HL-60 (cell line): ENCODE measurements at regions not wholly inside any gene's neighbourhood (a gene's known extent, or its start where the extent isn't known, plus 50 kb on each side); places are given as distances from the start of the nearest gene placed in this dataset.

ENCODE experiments used
- DNase-seq, 2 experiments: peaks; one replicate each; pipeline ENCODE4 v3.0.0-alpha.2; 2010 to 2020; ENCODE audit warnings: low read depth in 1 of 2, low spot score in 1 of 2
- H3K27ac ChIP-seq: fragments of 250-450 bp; sonication (Bioruptor Pico); replicated peaks from 2 replicates; pipeline ENCODE4 v1.5.1; 2020; ENCODE audit warnings: mild to moderate bottlenecking, moderate library complexity
- H3K27me3 ChIP-seq: fragments of 250-450 bp; sonication (Bioruptor Pico); 2 replicates; pipeline ENCODE4 v1.5.1; 2021; ENCODE audit warnings: mild to moderate bottlenecking, moderate library complexity; ENCODE audit not compliant: insufficient read depth, poor library complexity, severe bottlenecking
- H3K4me3 ChIP-seq: replicated peaks from 2 replicates; pipeline ENCODE4 v1.5.1; 2011; ENCODE audit warnings: mild to moderate bottlenecking, control low read depth, low read length; ENCODE audit not compliant: insufficient read depth
- CTCF ChIP-seq: IDR thresholded peaks from one replicate; pipeline ENCODE4 v1.5.1; 2011; ENCODE audit warnings: low read length, control low read depth, inconsistent platforms; ENCODE audit not compliant: insufficient read depth
- GABPA ChIP-seq: IDR thresholded peaks from 2 replicates; pipeline ENCODE4 v1.6.1; 2012; ENCODE audit warnings: low read depth
- POLR2AphosphoS5 ChIP-seq: IDR thresholded peaks from 2 replicates; pipeline ENCODE4 v1.6.1; 2012; ENCODE audit warnings: low read depth
- REST ChIP-seq: IDR thresholded peaks from 2 replicates; pipeline ENCODE4 v1.6.1; 2012; ENCODE audit warnings: low read depth; ENCODE audit not compliant: insufficient replicate concordance
- SPI1 ChIP-seq: IDR thresholded peaks from 2 replicates; pipeline ENCODE4 v1.6.1; 2012; ENCODE audit warnings: low read depth, mild to moderate bottlenecking, borderline replicate concordance

GRCh38 chr9:81125446-81126092 lies 563.8 kb downstream of the TLE1 start:
- no peak for DNase-seq
- TF ChIP-seq SPI1, result no peak
- Histone ChIP-seq H3K27ac (no peak overlapping the region), H3K4me3 (no peak overlapping the region), H3K27me3 (no peaks in the 10 kb centered on the region)

GRCh38 chr9:81123526-81123925 lies 565.8 kb downstream of the TLE1 start:
- TF ChIP-seq SPI1 (no peak), CTCF (no peak), POLR2AphosphoS5 (no peak), REST (no peak), GABPA (no peak)
- Histone ChIP-seq H3K27me3 (no peaks in the 10 kb centered on the region), H3K27ac (no peak overlapping the region), H3K4me3 (no peak overlapping the region)
- DNase-seq, result no peak

- H3K27me3 ChIP-seq, result no peaks in the 10 kb centered on the region
- DNase-seq, result no peak
- H3K4me3 ChIP-seq, result no peak overlapping the region
- TF ChIP-seq SPI1, result no peak
- no peak for TF ChIP-seq POLR2AphosphoS5
- no peak overlapping the region for H3K27ac ChIP-seq
These were observed 566.6 kb downstream of the TLE1 start for GRCh38 chr9:81122749-81123148.

DNA sequence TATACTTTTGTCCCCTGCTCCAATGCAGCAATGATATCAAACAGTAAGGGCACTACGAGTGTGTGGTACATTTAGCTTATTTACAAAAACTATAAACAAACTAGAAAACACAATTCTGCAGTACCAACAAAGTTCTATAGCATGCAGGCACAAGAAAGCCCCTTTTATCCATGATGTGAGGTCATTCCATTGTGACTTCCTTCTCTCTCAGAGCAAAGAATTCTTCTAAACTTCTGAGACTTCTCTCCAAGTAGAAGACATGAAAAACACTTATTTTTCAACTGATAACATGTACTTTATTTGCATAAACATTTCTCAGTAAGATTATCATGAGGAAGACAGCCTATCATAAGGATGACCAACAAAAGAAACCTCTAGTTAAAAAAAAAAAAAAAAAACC lies 569.8 kb downstream of the TLE1 start:
- DNase-seq, result no peak
- Histone ChIP-seq H3K4me3 (no peak overlapping the region), H3K27me3 (no peaks in the 10 kb centered on the region), H3K27ac (no peak overlapping the region)
- TF ChIP-seq REST (no peak), GABPA (no peak), SPI1 (no peak), CTCF (no peak), POLR2AphosphoS5 (no peak)

GRCh38 chr9:81118416-81118815 lies 570.9 kb downstream of the TLE1 start:
- Histone ChIP-seq H3K4me3 (no peak overlapping the region), H3K27me3 (no peaks in the 10 kb centered on the region), H3K27ac (peak overlapping the region; percentile 32; the same call in 1 of the 2 replicates)
- TF ChIP-seq POLR2AphosphoS5, result no peak
- DNase-seq, result peak in 1 of 2 experiments; percentile 65
